Astrocyte (in vitro differentiated cells and primary cell): ENCODE measurements at regions not wholly inside any gene's neighbourhood (a gene's known extent, or its start where the extent isn't known, plus 50 kb on each side); places are given as distances from the start of the nearest gene placed in this dataset.
A peak's percentile ranks its signal among the peaks of the same experiment; 100 is the strongest.
"Not testable (repeated sequence)": the region's sequence is repeated elsewhere in the genome, so short reads cannot be mapped to it uniquely, and the experiment has no call there.

ENCODE experiments used
- DNase-seq: peaks from one replicate; pipeline ENCODE4 v3.0.0-alpha.2; 2010; ENCODE audit warnings: low read depth
- FAIRE-seq: peaks from 2 replicates; lab custom pipeline; 2011; peaks lifted over from hg19 to GRCh38; lab: Jason Lieb, UNC
- H2AFZ ChIP-seq: 2 replicates; pipeline ENCODE4 v1.6.0; 2012; ENCODE audit warnings: low read depth, low read length, inconsistent platforms
- H3K27ac ChIP-seq: 2 replicates; pipeline ENCODE4 v1.5.1; 2011; ENCODE audit warnings: low read depth, low read length, inconsistent platforms
- H3K27me3 ChIP-seq: 2 replicates; pipeline ENCODE4 v1.6.0; 2011; ENCODE audit warnings: low read length, inconsistent platforms; ENCODE audit not compliant: insufficient read depth
- H3K36me3 ChIP-seq: 2 replicates; pipeline ENCODE4 v1.5.1; 2011; ENCODE audit warnings: low read length, inconsistent platforms; ENCODE audit not compliant: insufficient read depth
- H3K4me1 ChIP-seq: 2 replicates; pipeline ENCODE4 v1.5.1; 2011; ENCODE audit warnings: low read length, inconsistent platforms; ENCODE audit not compliant: insufficient read depth
- H3K4me2 ChIP-seq: 2 replicates; pipeline ENCODE4 v1.6.0; 2012; ENCODE audit warnings: low read length, inconsistent platforms
- H3K4me3 ChIP-seq: 2 replicates; pipeline ENCODE4 v1.5.1; 2011; ENCODE audit warnings: low read depth, mild to moderate bottlenecking, low read length, inconsistent platforms; ENCODE audit not compliant: insufficient read depth
- H3K79me2 ChIP-seq: 2 replicates; pipeline ENCODE4 v1.6.0; 2012; ENCODE audit warnings: mild to moderate bottlenecking, low read length, inconsistent platforms; ENCODE audit not compliant: insufficient read depth
- H3K9ac ChIP-seq: 2 replicates; pipeline ENCODE4 v1.6.0; 2012; ENCODE audit warnings: mild to moderate bottlenecking, low read length, inconsistent platforms
- H3K9me3 ChIP-seq: 2 replicates; pipeline ENCODE4 v1.5.1; 2012; ENCODE audit warnings: low read depth, mild to moderate bottlenecking, low read length, inconsistent platforms; ENCODE audit not compliant: insufficient read depth
- H4K20me1 ChIP-seq: 2 replicates; pipeline ENCODE4 v1.6.0; 2012; ENCODE audit warnings: low read length, inconsistent platforms; ENCODE audit not compliant: insufficient read depth
- H3K27ac Mint-ChIP-seq: one replicate; pipeline ENCODE4 v1.8.0; 2021; ENCODE audit warnings: mild to moderate bottlenecking, mixed read lengths; ENCODE audit not compliant: unreplicated experiment
- H3K27me3 Mint-ChIP-seq: one replicate; pipeline ENCODE4 v1.8.0; 2021; ENCODE audit warnings: low read depth, mixed read lengths; ENCODE audit not compliant: unreplicated experiment
- H3K36me3 Mint-ChIP-seq: one replicate; pipeline ENCODE4 v1.8.0; 2021; ENCODE audit warnings: low read depth, mixed read lengths; ENCODE audit not compliant: unreplicated experiment
- H3K4me1 Mint-ChIP-seq: one replicate; pipeline ENCODE4 v1.8.0; 2021; ENCODE audit warnings: low read depth, mixed read lengths; ENCODE audit not compliant: unreplicated experiment
- H3K4me3 Mint-ChIP-seq: one replicate; pipeline ENCODE4 v1.8.0; 2021; ENCODE audit warnings: mild to moderate bottlenecking, moderate library complexity, mixed read lengths; ENCODE audit not compliant: unreplicated experiment
- H3K9me3 Mint-ChIP-seq: one replicate; pipeline ENCODE4 v1.8.0; 2021; ENCODE audit warnings: mild to moderate bottlenecking, mixed read lengths; ENCODE audit not compliant: unreplicated experiment
- EZH2 ChIP-seq: IDR thresholded peaks from 2 replicates; pipeline ENCODE4 v1.6.1; 2012; ENCODE audit warnings: mild to moderate bottlenecking, low read length, inconsistent platforms; ENCODE audit not compliant: insufficient read depth
- TF ChIP-seq, protein P1 (sequence below): IDR thresholded peaks from 2 replicates; pipeline ENCODE4 v1.5.1; 2011; ENCODE audit warnings: low read depth, mild to moderate bottlenecking, inconsistent platforms, low read length, moderate library complexity; ENCODE audit not compliant: insufficient read depth

DNA sequence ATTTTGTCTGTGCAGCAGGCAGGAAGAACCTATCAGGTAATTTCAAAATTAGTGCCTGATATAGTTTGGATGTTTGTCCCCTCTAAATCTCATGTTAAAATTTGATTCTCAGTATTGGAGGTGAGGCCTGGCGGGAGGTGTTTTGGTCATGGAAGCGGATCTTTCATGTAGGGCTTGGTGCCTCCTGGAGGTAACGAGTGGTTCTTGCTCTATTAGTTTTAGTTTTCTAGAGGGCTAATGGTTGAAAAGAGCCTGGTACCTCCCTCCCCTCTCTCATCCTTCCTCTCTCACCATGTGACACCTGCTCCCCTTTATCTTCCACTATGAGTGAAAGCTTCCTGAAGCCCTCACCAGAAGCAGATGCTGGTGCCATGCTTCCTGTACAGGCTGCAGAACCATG is 106.3 kb downstream of the DRD1 start:
- no peaks in the 10 kb centered on the region for H3K36me3 ChIP-seq
- FAIRE-seq: no peak
- no peak overlapping the region for H2AFZ ChIP-seq
- no peaks in the 10 kb centered on the region for H3K9me3 ChIP-seq
- H3K27me3 ChIP-seq: no peaks in the 10 kb centered on the region
- Mint-ChIP-seq H3K9me3 (no peaks in the 10 kb centered on the region), H3K27ac (no peak overlapping the region), H3K27me3 (peaks cover 21% of the 10 kb centered on the region), H3K4me1 (no peaks in the 10 kb centered on the region), H3K36me3 (no peaks in the 10 kb centered on the region), H3K4me3 (no peak overlapping the region)
- H3K4me2 ChIP-seq: no peak overlapping the region
- DNase-seq: no peak
- no peak overlapping the region for H3K9ac ChIP-seq
- TF ChIP-seq, protein P1, sequence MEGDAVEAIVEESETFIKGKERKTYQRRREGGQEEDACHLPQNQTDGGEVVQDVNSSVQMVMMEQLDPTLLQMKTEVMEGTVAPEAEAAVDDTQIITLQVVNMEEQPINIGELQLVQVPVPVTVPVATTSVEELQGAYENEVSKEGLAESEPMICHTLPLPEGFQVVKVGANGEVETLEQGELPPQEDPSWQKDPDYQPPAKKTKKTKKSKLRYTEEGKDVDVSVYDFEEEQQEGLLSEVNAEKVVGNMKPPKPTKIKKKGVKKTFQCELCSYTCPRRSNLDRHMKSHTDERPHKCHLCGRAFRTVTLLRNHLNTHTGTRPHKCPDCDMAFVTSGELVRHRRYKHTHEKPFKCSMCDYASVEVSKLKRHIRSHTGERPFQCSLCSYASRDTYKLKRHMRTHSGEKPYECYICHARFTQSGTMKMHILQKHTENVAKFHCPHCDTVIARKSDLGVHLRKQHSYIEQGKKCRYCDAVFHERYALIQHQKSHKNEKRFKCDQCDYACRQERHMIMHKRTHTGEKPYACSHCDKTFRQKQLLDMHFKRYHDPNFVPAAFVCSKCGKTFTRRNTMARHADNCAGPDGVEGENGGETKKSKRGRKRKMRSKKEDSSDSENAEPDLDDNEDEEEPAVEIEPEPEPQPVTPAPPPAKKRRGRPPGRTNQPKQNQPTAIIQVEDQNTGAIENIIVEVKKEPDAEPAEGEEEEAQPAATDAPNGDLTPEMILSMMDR: no peak
- no peak for TF ChIP-seq EZH2
- no peaks in the 10 kb centered on the region for H3K79me2 ChIP-seq
- H3K4me1 ChIP-seq: no peaks in the 10 kb centered on the region
- H3K4me3 ChIP-seq: no peak overlapping the region
- H3K27ac ChIP-seq: no peak overlapping the region
- no peaks in the 10 kb centered on the region for H4K20me1 ChIP-seq

DNA sequence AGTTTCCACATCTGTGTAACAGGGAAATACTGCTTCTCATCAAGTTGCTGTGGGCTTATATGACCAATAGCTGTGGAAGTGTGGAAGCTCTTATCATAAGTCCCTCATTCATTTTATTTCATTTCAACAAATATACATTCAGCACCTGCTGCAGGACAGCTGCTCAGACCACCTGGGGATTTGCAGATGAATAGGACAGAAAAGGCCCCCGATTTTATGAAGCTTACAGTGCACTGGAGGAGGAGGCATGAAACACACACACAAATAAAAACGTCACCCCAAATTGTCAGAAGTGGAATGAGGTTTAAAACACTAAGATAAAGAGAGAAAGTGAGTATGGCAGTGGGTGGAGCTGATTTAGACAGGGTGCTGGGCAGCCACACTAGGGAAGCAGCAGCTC is 107.2 kb downstream of the DRD1 start:
- H3K27me3 Mint-ChIP-seq: peaks cover 21% of the 10 kb centered on the region
- Histone ChIP-seq H3K4me2 (no peak overlapping the region), H3K27me3 (no peaks in the 10 kb centered on the region), H3K79me2 (no peaks in the 10 kb centered on the region), H3K27ac (no peak overlapping the region), H3K36me3 (no peaks in the 10 kb centered on the region), H2AFZ (no peak overlapping the region), H4K20me1 (no peaks in the 10 kb centered on the region), H3K4me3 (no peak overlapping the region), H3K9me3 (peaks cover 3% of the 10 kb centered on the region), H3K9ac (no peak overlapping the region), H3K4me1 (no peaks in the 10 kb centered on the region)
- DNase-seq (no peak), FAIRE-seq (no peak)
- no peak for TF ChIP-seq EZH2
- TF ChIP-seq, protein P1: no peak
- no peaks in the 10 kb centered on the region for H3K9me3 Mint-ChIP-seq
- H3K4me1 Mint-ChIP-seq: no peaks in the 10 kb centered on the region
- H3K27ac Mint-ChIP-seq: no peak overlapping the region
- no peaks in the 10 kb centered on the region for H3K36me3 Mint-ChIP-seq
- H3K4me3 Mint-ChIP-seq: no peak overlapping the region

GRCh38 chr5:175335691-175336090 is 108.3 kb downstream of the DRD1 start:
- no peaks in the 10 kb centered on the region for H3K27me3 ChIP-seq
- H3K79me2 ChIP-seq: no peaks in the 10 kb centered on the region
- H3K4me2 ChIP-seq: no peak overlapping the region
- Mint-ChIP-seq H3K27me3 (peaks cover 22% of the 10 kb centered on the region), H3K27ac (no peak overlapping the region), H3K9me3 (no peaks in the 10 kb centered on the region), H3K4me3 (no peak overlapping the region), H3K36me3 (no peaks in the 10 kb centered on the region), H3K4me1 (no peaks in the 10 kb centered on the region)
- no peak overlapping the region for H2AFZ ChIP-seq
- H3K9ac ChIP-seq: no peak overlapping the region
- no peak for TF ChIP-seq EZH2
- TF ChIP-seq, protein P1: no peak
- no peak overlapping the region for H3K27ac ChIP-seq
- peaks cover 4% of the 10 kb centered on the region for H3K9me3 ChIP-seq
- H3K4me3 ChIP-seq: no peak overlapping the region
- no peaks in the 10 kb centered on the region for H3K4me1 ChIP-seq
- H3K36me3 ChIP-seq: no peaks in the 10 kb centered on the region
- no peaks in the 10 kb centered on the region for H4K20me1 ChIP-seq
- DNase-seq (peak; percentile 34), FAIRE-seq (no peak)

DNA sequence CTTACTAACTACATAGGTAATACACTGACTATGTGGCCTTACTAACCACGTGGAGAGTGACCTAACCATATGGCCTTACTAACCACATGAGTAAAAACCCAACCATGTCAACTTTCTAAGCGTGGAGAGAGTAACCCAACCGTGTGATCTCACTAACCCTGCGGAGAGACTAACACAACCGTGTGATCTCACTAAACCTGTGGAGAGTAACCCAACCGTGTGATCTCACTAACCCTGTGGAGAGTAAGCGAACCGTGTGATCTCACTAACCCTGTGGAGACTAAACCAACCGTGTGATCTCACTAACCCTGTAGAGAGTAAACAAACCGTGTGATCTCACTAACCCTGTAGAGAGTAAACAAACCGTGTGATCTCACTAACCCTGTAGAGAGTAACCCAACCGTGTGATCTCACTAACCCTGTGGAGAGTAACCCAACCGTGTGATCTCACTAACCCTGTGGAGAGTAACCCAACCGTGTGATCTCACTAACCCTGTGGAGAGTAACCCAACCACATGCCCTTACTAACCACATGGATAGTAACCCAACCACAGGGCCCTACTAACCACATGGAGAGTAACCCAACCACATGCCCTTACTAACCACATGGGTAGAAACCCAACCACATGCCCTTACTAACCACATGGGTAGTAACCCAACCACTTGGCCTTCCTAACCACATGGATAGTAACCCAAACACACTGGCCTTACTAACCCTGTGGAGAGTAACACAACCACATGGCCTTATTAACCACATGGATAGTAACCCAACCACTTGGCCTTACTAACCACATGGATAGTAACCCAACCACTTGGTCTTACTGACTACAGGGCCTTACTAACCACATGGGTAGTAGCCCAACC is 112.6 kb downstream of the DRD1 start:
- not testable (repeated sequence) for H3K9me3 Mint-ChIP-seq, H3K4me1 ChIP-seq, H3K9me3 ChIP-seq, H3K4me3 ChIP-seq, H3K27ac ChIP-seq, H3K27me3 ChIP-seq, H3K79me2 ChIP-seq, H3K9ac ChIP-seq, H3K4me1 Mint-ChIP-seq, H4K20me1 ChIP-seq, H3K36me3 ChIP-seq, H2AFZ ChIP-seq, H3K4me2 ChIP-seq, DNase-seq, H3K36me3 Mint-ChIP-seq, H3K27ac Mint-ChIP-seq, H3K4me3 Mint-ChIP-seq, FAIRE-seq
- H3K27me3 Mint-ChIP-seq: peaks cover 20% of the 10 kb centered on the region
